ENCODE measurements at regions not wholly inside any gene's neighbourhood (a gene's known extent, or its start where the extent isn't known, plus 50 kb on each side); places are given as distances from the start of the nearest gene placed in this dataset.

- H3K4me3 ChIP-seq (ENCODE audit: low read depth, low read length), result no peak overlapping the region
- DNase-seq (ENCODE audit: low read depth), result no peak
Observed at GRCh38 chr6:47129129-47129528, 87.0 kb upstream of the ADGRF1 start.

GRCh38 chr6:47126647-47127391 is 84.7 kb upstream of the ADGRF1 start:
- no peak for DNase-seq (ENCODE audit: low read depth)
- H3K4me3 ChIP-seq (ENCODE audit: low read depth, low read length), result no peak overlapping the region

- no peak overlapping the region for H3K4me3 ChIP-seq (ENCODE audit: low read depth, low read length)
- DNase-seq (ENCODE audit: low read depth), result no peak
Observed at GRCh38 chr6:47118611-47119010, 76.5 kb upstream of the ADGRF1 start.

- H3K4me3 ChIP-seq (ENCODE audit: low read depth, low read length), result no peak overlapping the region
- no peak for DNase-seq (ENCODE audit: low read depth)
Observed at GRCh38 chr6:47117314-47117713, 75.2 kb upstream of the ADGRF1 start.

GRCh38 chr6:47116606-47117005 is 74.5 kb upstream of the ADGRF1 start:
- DNase-seq (ENCODE audit: low read depth), result no peak
- no peak overlapping the region for H3K4me3 ChIP-seq (ENCODE audit: low read depth, low read length)

- H3K4me3 ChIP-seq (ENCODE audit: low read depth, low read length), result no peak overlapping the region
- DNase-seq (ENCODE audit: low read depth), result no peak
Observed at GRCh38 chr6:47116086-47116485, 74.0 kb upstream of the ADGRF1 start.

GRCh38 chr6:47114460-47114859 is 72.3 kb upstream of the ADGRF1 start:
- H3K4me3 ChIP-seq (ENCODE audit: low read depth, low read length), result no peak overlapping the region
- no peak for DNase-seq (ENCODE audit: low read depth)

GRCh38 chr6:47112317-47112716 is 70.2 kb upstream of the ADGRF1 start:
- H3K4me3 ChIP-seq (ENCODE audit: low read depth, low read length), result no peak overlapping the region
- no peak for DNase-seq (ENCODE audit: low read depth)

- no peak overlapping the region for H3K4me3 ChIP-seq (ENCODE audit: low read depth, low read length)
Observed at GRCh38 chr6:47111685-47112084, 69.6 kb upstream of the ADGRF1 start.

GRCh38 chr6:47109281-47109680 is 67.1 kb upstream of the ADGRF1 start:
- H3K4me3 ChIP-seq (ENCODE audit: low read depth, low read length), result no peak overlapping the region
- no peak for DNase-seq (ENCODE audit: low read depth)

More at GRCh38 chr6:47111685-47112084, 69.6 kb upstream of the ADGRF1 start:
- no peak for DNase-seq (ENCODE audit: low read depth)

GRCh38 chr6:47106721-47107197 is 64.6 kb upstream of the ADGRF1 start:
- no peak for DNase-seq (ENCODE audit: low read depth)
- no peak overlapping the region for H3K4me3 ChIP-seq (ENCODE audit: low read depth, low read length)

GRCh38 chr6:47106216-47106615 is 64.1 kb upstream of the ADGRF1 start:
- DNase-seq (ENCODE audit: low read depth), result no peak
- no peak overlapping the region for H3K4me3 ChIP-seq (ENCODE audit: low read depth, low read length)

- DNase-seq (ENCODE audit: low read depth), result no peak
- H3K4me3 ChIP-seq (ENCODE audit: low read depth, low read length), result no peak overlapping the region
Observed at GRCh38 chr6:47105469-47106178, 63.5 kb upstream of the ADGRF1 start.

GRCh38 chr6:47103931-47104330 is 61.8 kb upstream of the ADGRF1 start:
- no peak overlapping the region for H3K4me3 ChIP-seq (ENCODE audit: low read depth, low read length)
- no peak for DNase-seq (ENCODE audit: low read depth)

GRCh38 chr6:47102331-47102730 is 60.2 kb upstream of the ADGRF1 start:
- no peak for DNase-seq (ENCODE audit: low read depth)

GRCh38 chr6:47098570-47098993 is 56.5 kb upstream of the ADGRF1 start:
- H3K4me3 ChIP-seq (ENCODE audit: low read depth, low read length), result no peak overlapping the region
- DNase-seq (ENCODE audit: low read depth), result peak; percentile 45

More at GRCh38 chr6:47102331-47102730, 60.2 kb upstream of the ADGRF1 start:
- H3K4me3 ChIP-seq (ENCODE audit: low read depth, low read length), result no peak overlapping the region

- peak; percentile 47 for DNase-seq (ENCODE audit: low read depth)
- no peak overlapping the region for H3K4me3 ChIP-seq (ENCODE audit: low read depth, low read length)
Observed at GRCh38 chr6:47097092-47097945, 55.2 kb upstream of the ADGRF1 start.

- no peak for DNase-seq (ENCODE audit: low read depth)
- H3K4me3 ChIP-seq (ENCODE audit: low read depth, low read length), result no peak overlapping the region
Observed at GRCh38 chr6:47096211-47096895, 54.2 kb upstream of the ADGRF1 start.

GRCh38 chr6:47094241-47094925 is 52.3 kb upstream of the ADGRF1 start:
- H3K4me3 ChIP-seq (ENCODE audit: low read depth, low read length), result no peak overlapping the region
- no peak for DNase-seq (ENCODE audit: low read depth)
